Calu3 (cell line): ENCODE measurements at regions not wholly inside any gene's neighbourhood (a gene's known extent, or its start where the extent isn't known, plus 50 kb on each side); places are given as distances from the start of the nearest gene placed in this dataset.
"Not testable (repeated sequence)": the region's sequence is repeated elsewhere in the genome, so short reads cannot be mapped to it uniquely, and the experiment has no call there.

Experiments
- BruUV-seq: library from RNA; stranded (reverse); fragments of 400-500 nt; replicated peaks from 2 replicates; lab custom pipeline; 2021; lab: Mats Ljungman, UMichigan
- CTCF ChIA-PET: fragments of 300-600 bp; sonication (Branson Sonifier 250); formaldehyde crosslinking; loops from one replicate; lab custom pipeline; 2022; ENCODE audit warnings: antibody characterized with exemption; lab: Charles Lee
- DNase-seq: peaks from one replicate; pipeline ENCODE4 v3.0.0; 2022
- H3K27ac Mint-ChIP-seq: one replicate; pipeline ENCODE4 v1.8.0; 2022; ENCODE audit warnings: mixed read lengths; ENCODE audit not compliant: unreplicated experiment
- H3K27me3 Mint-ChIP-seq: one replicate; pipeline ENCODE4 v1.8.0; 2022; ENCODE audit warnings: mixed read lengths; ENCODE audit not compliant: unreplicated experiment
- H3K36me3 Mint-ChIP-seq: one replicate; pipeline ENCODE4 v1.8.0; 2022; ENCODE audit warnings: mild to moderate bottlenecking, moderate library complexity, mixed read lengths; ENCODE audit not compliant: insufficient read depth, unreplicated experiment
- H3K4me1 Mint-ChIP-seq: one replicate; pipeline ENCODE4 v1.8.0; 2022; ENCODE audit warnings: mild to moderate bottlenecking, low read depth, mixed read lengths; ENCODE audit not compliant: unreplicated experiment
- H3K4me3 Mint-ChIP-seq: one replicate; pipeline ENCODE4 v1.8.0; 2022; ENCODE audit warnings: mild to moderate bottlenecking, low read depth, moderate library complexity, mixed read lengths; ENCODE audit not compliant: unreplicated experiment
- H3K9me3 Mint-ChIP-seq: one replicate; pipeline ENCODE4 v1.8.0; 2022; ENCODE audit warnings: low read depth, mixed read lengths; ENCODE audit not compliant: unreplicated experiment
- CTCF ChIP-seq: fragments of 200-600 bp; IDR thresholded peaks from one replicate; pipeline ENCODE4 v1.8.0; 2022; ENCODE audit warnings: antibody characterized with exemption; ENCODE audit not compliant: unreplicated experiment
- intact Hi-C: fragments of 100-400 bp; cut with micrococcal nuclease; formaldehyde crosslinking; loops from one replicate; pipeline ENCODE4 v1.10.0; 2022; ENCODE audit not compliant: unreplicated experiment

- CTCF ChIA-PET, result no interaction called here
- DNase-seq, result no peak
- no TSS peak for BruUV-seq
- intact Hi-C loops, result no loop called here
- no peak for TF ChIP-seq CTCF
- peaks cover 51% of the 10 kb centered on the region for H3K27me3 Mint-ChIP-seq
- H3K9me3 Mint-ChIP-seq, result peaks cover 7% of the 10 kb centered on the region
- no peak overlapping the region for H3K4me3 Mint-ChIP-seq
- H3K36me3 Mint-ChIP-seq, result no peaks in the 10 kb centered on the region
- no peaks in the 10 kb centered on the region for H3K4me1 Mint-ChIP-seq
- H3K27ac Mint-ChIP-seq, result no peak overlapping the region
These were observed 251.2 kb downstream of the ARHGAP12 start for GRCh38 chr10:31677195-31678138.

GRCh38 chr10:31675726-31676125, 252.9 kb downstream of the ARHGAP12 start:
- no peak for DNase-seq
- no peaks in the 10 kb centered on the region for H3K36me3 Mint-ChIP-seq
- H3K4me3 Mint-ChIP-seq, result no peak overlapping the region
- H3K27me3 Mint-ChIP-seq, result peaks cover 63% of the 10 kb centered on the region
- intact Hi-C loops, result no loop called here
- TF ChIP-seq CTCF, result no peak
- H3K27ac Mint-ChIP-seq, result no peak overlapping the region
- H3K9me3 Mint-ChIP-seq, result peaks cover 11% of the 10 kb centered on the region
- no TSS peak for BruUV-seq
- CTCF ChIA-PET, result no interaction called here
- no peaks in the 10 kb centered on the region for H3K4me1 Mint-ChIP-seq

- CTCF ChIA-PET, result no interaction called here
- Mint-ChIP-seq H3K36me3 (no peaks in the 10 kb centered on the region), H3K4me1 (no peaks in the 10 kb centered on the region), H3K27me3 (peaks cover 75% of the 10 kb centered on the region), H3K9me3 (peaks cover 11% of the 10 kb centered on the region), H3K4me3 (no peak overlapping the region), H3K27ac (no peak overlapping the region)
- DNase-seq, result no peak
- no peak for TF ChIP-seq CTCF
- intact Hi-C loops, result no loop called here
- BruUV-seq, result no TSS peak
These were observed 259.3 kb downstream of the ARHGAP12 start for GRCh38 chr10:31669357-31669756.

- CTCF ChIA-PET, result no interaction called here
- DNase-seq, result no peak
- peaks cover 64% of the 10 kb centered on the region for H3K27me3 Mint-ChIP-seq
- no peaks in the 10 kb centered on the region for H3K4me1 Mint-ChIP-seq
- no peak overlapping the region for H3K4me3 Mint-ChIP-seq
- no peak for TF ChIP-seq CTCF
- no peak overlapping the region for H3K27ac Mint-ChIP-seq
- no TSS peak for BruUV-seq
- H3K36me3 Mint-ChIP-seq, result no peaks in the 10 kb centered on the region
- intact Hi-C loops, result no loop called here
- H3K9me3 Mint-ChIP-seq, result peaks cover 8% of the 10 kb centered on the region
These were observed 260.3 kb downstream of the ARHGAP12 start for GRCh38 chr10:31668326-31668725.

- H3K27ac Mint-ChIP-seq, H3K4me3 Mint-ChIP-seq, CTCF ChIA-PET, BruUV-seq, H3K9me3 Mint-ChIP-seq, H3K36me3 Mint-ChIP-seq, intact Hi-C loops, DNase-seq, H3K4me1 Mint-ChIP-seq: not testable (repeated sequence)
- H3K27me3 Mint-ChIP-seq, result peaks cover 45% of the 10 kb centered on the region
These were observed 262.8 kb downstream of the ARHGAP12 start for GRCh38 chr10:31665764-31666279.
